Endothelial cell of umbilical vein (primary cell): ENCODE measurements at regions not wholly inside any gene's neighbourhood (a gene's known extent, or its start where the extent isn't known, plus 50 kb on each side); places are given as distances from the start of the nearest gene placed in this dataset.

Experiments used
- BruUV-seq: library from RNA; stranded (reverse); fragments of 400-500 nt; replicated peaks from 2 replicates; lab custom pipeline; 2021; lab: Mats Ljungman, UMichigan
- CTCF ChIA-PET: fragments of 300-600, 350-600 bp; sonication (Branson Sonifier 250); formaldehyde crosslinking; loops from one replicate; lab custom pipeline; 2021; ENCODE audit warnings: antibody characterized with exemption, inconsistent platforms; lab: Charles Lee
- POLR2A ChIA-PET: fragments of 300-600, 350-600 bp; sonication (Branson Sonifier 250); formaldehyde crosslinking; loops from one replicate; lab custom pipeline; 2021; ENCODE audit warnings: antibody characterized with exemption, inconsistent platforms; lab: Charles Lee
- DNase-seq: peaks from one replicate; pipeline ENCODE4 v3.0.0-alpha.2; 2011; ENCODE audit warnings: low read depth, low spot score
- FAIRE-seq: peaks from 2 replicates; lab custom pipeline; 2011; peaks lifted over from hg19 to GRCh38; lab: Jason Lieb, UNC
- H2AFZ ChIP-seq: 2 replicates; pipeline ENCODE4 v1.6.0; 2012; ENCODE audit warnings: low read depth, low read length, control low read depth, inconsistent platforms
- H3K27ac ChIP-seq: 2 replicates; pipeline ENCODE4 v1.5.1; 2011; ENCODE audit warnings: low read depth, mild to moderate bottlenecking, control low read depth, low read length, moderate library complexity; ENCODE audit not compliant: insufficient read depth
- H3K27me3 ChIP-seq, 2 experiments: 2 replicates each; pipeline versions ENCODE4 v1.6.0 to v1.6.1; 2011; ENCODE audit warnings: low read length in 2 of 2, mixed read lengths in 1 of 2; ENCODE audit not compliant: control insufficient read depth in 2 of 2, insufficient read depth in 2 of 2
- H3K36me3 ChIP-seq, 2 experiments: 2 replicates in 1 of 2; 3 replicates in 1 of 2; pipeline ENCODE4 v1.5.1; 2011; ENCODE audit warnings: low read length in 2 of 2, mild to moderate bottlenecking in 1 of 2, moderate library complexity in 1 of 2; ENCODE audit not compliant: control insufficient read depth in 2 of 2, insufficient read depth in 2 of 2; ENCODE audit errors: extremely low read depth in 1 of 2
- H3K4me1 ChIP-seq: 3 replicates; pipeline ENCODE4 v1.5.1; 2011; ENCODE audit warnings: mild to moderate bottlenecking, low read length; ENCODE audit not compliant: control insufficient read depth, insufficient read depth; ENCODE audit errors: extremely low read depth
- H3K4me2 ChIP-seq: 2 replicates; pipeline ENCODE4 v1.6.1; 2011; ENCODE audit warnings: low read length, control low read depth, mixed read lengths; ENCODE audit not compliant: insufficient read depth
- H3K4me3 ChIP-seq, 3 experiments: fragments of 200-600 bp in 1 of 3; sonication (generic), shearing (Covaris generic) in 1 of 3; replicated peaks in 1 of 3; 2 replicates each; pipeline ENCODE4 v1.5.1; 2011 to 2016; ENCODE audit warnings: control low read depth in 3 of 3, low read length in 3 of 3, mild to moderate bottlenecking in 2 of 3, inconsistent platforms in 1 of 3, low read depth in 1 of 3, moderate library complexity in 1 of 3; ENCODE audit not compliant: insufficient read depth in 1 of 3
- H3K79me2 ChIP-seq: 2 replicates; pipeline ENCODE4 v1.6.0; 2012; ENCODE audit warnings: low read length, inconsistent platforms; ENCODE audit not compliant: control insufficient read depth, insufficient read depth
- H3K9ac ChIP-seq: replicated peaks from 2 replicates; pipeline ENCODE3; 2011; ENCODE audit warnings: low read length, control low read depth; ENCODE audit not compliant: insufficient read depth; ENCODE audit errors: extremely low read depth
- H3K9me1 ChIP-seq: replicated peaks from 3 replicates; pipeline ENCODE4 v1.6.0; 2011; ENCODE audit warnings: mild to moderate bottlenecking, low read length; ENCODE audit not compliant: control insufficient read depth, insufficient read depth; ENCODE audit errors: extremely low read depth
- H3K9me3 ChIP-seq: replicated peaks from 2 replicates; pipeline ENCODE4 v1.5.1; 2012; ENCODE audit warnings: low read length, inconsistent platforms; ENCODE audit not compliant: control insufficient read depth, insufficient read depth
- H4K20me1 ChIP-seq: replicated peaks from 2 replicates; pipeline ENCODE3; 2011; ENCODE audit warnings: mild to moderate bottlenecking, low read length; ENCODE audit not compliant: control insufficient read depth, insufficient read depth; ENCODE audit errors: extremely low read depth
- FOS ChIP-seq: IDR thresholded peaks from 2 replicates; pipeline ENCODE4 v1.6.1; 2011; ENCODE audit warnings: mild to moderate bottlenecking, low read length, moderate library complexity, borderline replicate concordance; ENCODE audit not compliant: insufficient read depth
- JUN ChIP-seq: IDR thresholded peaks from 2 replicates; pipeline ENCODE4 v1.6.1; 2011; ENCODE audit warnings: borderline replicate concordance, low read depth; ENCODE audit not compliant: insufficient read length, insufficient read depth
- MYC ChIP-seq: IDR thresholded peaks from one replicate; pipeline ENCODE4 v1.6.1; 2011; ENCODE audit warnings: mild to moderate bottlenecking, low read depth, low read length
- POLR2AphosphoS5 ChIP-seq: IDR thresholded peaks from 2 replicates; pipeline ENCODE4 v1.6.1; 2012; ENCODE audit warnings: low read depth, mild to moderate bottlenecking, control low read depth, low read length, moderate library complexity; ENCODE audit not compliant: insufficient read depth
- dilution Hi-C: fragments of 300-500 bp; cut with MboI; formaldehyde crosslinking; loops from one replicate; pipeline ENCODE4 v1.15.0; 2019; ENCODE audit warnings: low sequenced_read_pairs; ENCODE audit not compliant: extremely low pct_ligation_motif_present
- intact Hi-C: fragments of 100-400 bp; cut with micrococcal nuclease; formaldehyde crosslinking; loops from one replicate; pipeline ENCODE4 v1.10.0; 2022
- TF ChIP-seq, protein P1 (sequence below), 2 donors: IDR thresholded peaks; 1 replicate in 1 of 2; 2 replicates in 1 of 2; pipeline ENCODE4 v1.5.1; 2011; ENCODE audit warnings: low read length in 2 of 2, mild to moderate bottlenecking in 2 of 2, moderate library complexity in 2 of 2, control low read depth in 1 of 2, inconsistent platforms in 1 of 2, low read depth in 1 of 2; ENCODE audit not compliant: insufficient read depth in 1 of 2; ENCODE audit errors: extremely low read depth in 1 of 2

DNA sequence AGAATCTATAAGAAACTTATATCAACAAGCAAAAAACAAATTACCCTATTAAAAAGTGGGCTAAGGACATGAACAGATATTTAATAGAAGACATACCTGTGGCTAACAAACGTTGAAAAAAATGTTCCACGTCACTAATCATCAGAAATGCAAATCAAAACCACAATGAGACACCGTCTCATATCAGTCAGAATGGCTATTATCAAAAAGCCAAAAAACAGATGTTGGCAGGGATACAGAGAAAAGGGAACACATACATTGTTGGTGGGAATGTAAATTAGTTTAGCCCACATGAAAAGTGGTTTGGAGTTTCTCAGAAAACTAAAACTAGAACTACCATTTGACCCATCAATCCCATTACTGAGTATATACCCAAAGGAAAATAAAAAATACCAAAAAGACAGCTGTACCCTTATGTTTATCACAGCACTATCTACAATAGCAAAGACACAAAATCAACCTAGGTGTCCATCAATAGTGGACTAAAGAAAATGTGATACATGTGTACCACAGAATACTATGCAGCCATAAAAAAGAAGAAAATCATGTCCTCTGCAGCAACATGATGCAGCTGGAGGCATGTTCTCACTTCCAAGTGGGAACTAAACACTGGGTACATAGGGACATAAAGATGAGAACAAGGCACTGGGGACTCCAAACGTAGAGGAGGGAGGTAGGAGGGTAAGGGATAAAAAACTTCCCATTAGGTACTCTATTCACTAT, 83.8 kb upstream of the TMEM168 start:
- no peaks in the 10 kb centered on the region for H3K27me3 ChIP-seq
- H2AFZ ChIP-seq, result no peak overlapping the region
- DNase-seq (no peak), FAIRE-seq (no peak)
- TF ChIP-seq FOS, result no peak
- no peak for TF ChIP-seq MYC
- no peak for TF ChIP-seq JUN
- TF ChIP-seq POLR2AphosphoS5, result no peak
- H3K9me1 ChIP-seq, result no peaks in the 10 kb centered on the region
- dilution Hi-C loops, result no loop called here
- CTCF ChIA-PET, result no interaction called here
- no peak overlapping the region for H3K4me2 ChIP-seq
- H3K79me2 ChIP-seq, result no peaks in the 10 kb centered on the region
- H3K27ac ChIP-seq, result no peak overlapping the region
- no TSS peak for BruUV-seq
- peaks cover 17% of the 10 kb centered on the region for H3K4me1 ChIP-seq
- H3K36me3 ChIP-seq, result no peaks in the 10 kb centered on the region
- H3K9me3 ChIP-seq, result no peaks in the 10 kb centered on the region
- H3K9ac ChIP-seq, result no peak overlapping the region
- POLR2A ChIA-PET, result no interaction called here
- no peaks in the 10 kb centered on the region for H4K20me1 ChIP-seq
- intact Hi-C loops, result no loop called here
- no peak overlapping the region for H3K4me3 ChIP-seq

DNA sequence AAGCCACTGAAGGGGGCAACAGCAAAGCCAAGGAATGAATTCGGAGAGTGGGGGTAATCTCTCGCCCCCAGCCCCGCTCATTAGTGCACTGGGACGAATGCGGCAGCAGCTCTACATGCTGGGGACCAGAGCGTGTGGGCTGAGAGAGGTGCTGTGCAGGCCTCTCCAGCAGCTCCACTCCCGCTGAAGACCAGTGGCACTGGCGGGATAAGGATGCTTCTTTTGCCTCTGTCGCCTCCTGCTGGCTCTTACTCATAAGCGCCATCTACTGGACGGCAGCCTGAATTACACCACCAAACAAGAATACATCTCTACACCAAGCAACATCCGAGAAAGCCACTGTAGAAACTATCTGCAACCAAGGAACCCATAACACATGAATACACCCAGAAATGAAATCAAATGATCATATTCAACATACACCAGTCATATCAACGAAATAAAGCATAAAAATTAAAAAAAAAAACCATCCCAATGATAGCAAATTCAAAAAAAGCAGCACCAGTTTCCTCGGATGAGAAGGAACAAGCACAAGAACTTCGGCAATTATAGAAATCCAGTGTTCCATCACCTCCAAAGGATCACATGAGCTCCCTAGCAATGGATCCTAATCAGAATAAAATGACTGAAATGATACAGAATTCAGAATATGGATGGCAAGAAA, 79.0 kb upstream of the TMEM168 start:
- Histone ChIP-seq H3K9me3 (no peaks in the 10 kb centered on the region), H3K27ac (no peak overlapping the region), H3K27me3 (no peaks in the 10 kb centered on the region), H3K79me2 (no peaks in the 10 kb centered on the region), H3K9ac (no peak overlapping the region), H3K4me1 (no peaks in the 10 kb centered on the region), H4K20me1 (no peaks in the 10 kb centered on the region), H2AFZ (no peak overlapping the region), H3K4me2 (no peak overlapping the region), H3K4me3 (no peak overlapping the region), H3K9me1 (no peaks in the 10 kb centered on the region), H3K36me3 (no peaks in the 10 kb centered on the region)
- POLR2A ChIA-PET, result no interaction called here
- dilution Hi-C loops (no loop called here), intact Hi-C loops (loop anchor here (1.0 to 2.0 kb wide), 2 partner anchors 30 to 319 kb away; no protein-coding TSS in a partner anchor)
- DNase-seq (peak; percentile 51), FAIRE-seq (peak; percentile 73)
- CTCF ChIA-PET, result interaction anchor here (0.6 to 2.6 kb wide), 24 partner anchors 8 to 319 kb away, joined by 3 to 27 read pairs (median 4); partner anchors contain the start of genes GPR85 and TMEM168
- no TSS peak for BruUV-seq
- TF ChIP-seq POLR2AphosphoS5, result no peak
- TF ChIP-seq, protein P1, sequence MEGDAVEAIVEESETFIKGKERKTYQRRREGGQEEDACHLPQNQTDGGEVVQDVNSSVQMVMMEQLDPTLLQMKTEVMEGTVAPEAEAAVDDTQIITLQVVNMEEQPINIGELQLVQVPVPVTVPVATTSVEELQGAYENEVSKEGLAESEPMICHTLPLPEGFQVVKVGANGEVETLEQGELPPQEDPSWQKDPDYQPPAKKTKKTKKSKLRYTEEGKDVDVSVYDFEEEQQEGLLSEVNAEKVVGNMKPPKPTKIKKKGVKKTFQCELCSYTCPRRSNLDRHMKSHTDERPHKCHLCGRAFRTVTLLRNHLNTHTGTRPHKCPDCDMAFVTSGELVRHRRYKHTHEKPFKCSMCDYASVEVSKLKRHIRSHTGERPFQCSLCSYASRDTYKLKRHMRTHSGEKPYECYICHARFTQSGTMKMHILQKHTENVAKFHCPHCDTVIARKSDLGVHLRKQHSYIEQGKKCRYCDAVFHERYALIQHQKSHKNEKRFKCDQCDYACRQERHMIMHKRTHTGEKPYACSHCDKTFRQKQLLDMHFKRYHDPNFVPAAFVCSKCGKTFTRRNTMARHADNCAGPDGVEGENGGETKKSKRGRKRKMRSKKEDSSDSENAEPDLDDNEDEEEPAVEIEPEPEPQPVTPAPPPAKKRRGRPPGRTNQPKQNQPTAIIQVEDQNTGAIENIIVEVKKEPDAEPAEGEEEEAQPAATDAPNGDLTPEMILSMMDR (IDR thresholded peaks at IDR 0.05; ENCODE audit: extremely low read depth in 1 of 2, insufficient read depth in 1 of 2, low read depth in 1 of 2, low read length in 2 of 2), result peak; percentile 90 to 93
